WTC11 (cell line): ENCODE measurements at regions not wholly inside any gene's neighbourhood (a gene's known extent, or its start where the extent isn't known, plus 50 kb on each side); places are given as distances from the start of the nearest gene placed in this dataset.

Source experiments
- CREB1 ChIP-seq: sonication (generic); formaldehyde crosslinking; IDR thresholded peaks from 2 replicates; pipeline ENCODE4 v1.8.0; 2023; ENCODE audit warnings: mild to moderate bottlenecking, missing genetic modification reagents
- CTCF ChIP-seq: fragments of 200-600 bp; IDR thresholded peaks from 2 replicates; pipeline ENCODE4 v1.8.0; 2022; ENCODE audit warnings: antibody characterized with exemption
- ESRRA ChIP-seq: sonication (generic); formaldehyde crosslinking; IDR thresholded peaks from 2 replicates; pipeline ENCODE4 v1.8.1; 2022; ENCODE audit warnings: mild to moderate bottlenecking, missing genetic modification reagents, borderline replicate concordance
- TEAD1 ChIP-seq: sonication (generic); formaldehyde crosslinking; IDR thresholded peaks from 2 replicates; pipeline ENCODE4 v1.8.0; 2022; ENCODE audit warnings: mild to moderate bottlenecking, missing genetic modification reagents
- TP53 ChIP-seq: sonication (generic); formaldehyde crosslinking; IDR thresholded peaks from 2 replicates; pipeline ENCODE4 v1.8.1; 2023; ENCODE audit warnings: mild to moderate bottlenecking, missing genetic modification reagents
- ZNF138 ChIP-seq: sonication (generic); formaldehyde crosslinking; conservative IDR thresholded peaks from 2 replicates; pipeline ENCODE4 v1.8.1; 2022; ENCODE audit warnings: mild to moderate bottlenecking, moderate library complexity, missing genetic modification reagents

- TF ChIP-seq ZNF138 (CRISPR knock-in tag) = no peak
- no peak for TF ChIP-seq CTCF
- no peak for TF ChIP-seq TP53
- no peak for TF ChIP-seq TEAD1 (CRISPR knock-in tag)
- no peak for TF ChIP-seq CREB1 (CRISPR knock-in tag)
- no peak for TF ChIP-seq ESRRA (CRISPR knock-in tag)
Measured at GRCh38 chr17:13143001-13143400, 125.2 kb upstream of the ELAC2 start.
